ENCODE measurements at regions not wholly inside any gene's neighbourhood (a gene's known extent, or its start where the extent isn't known, plus 50 kb on each side); places are given as distances from the start of the nearest gene placed in this dataset.

GRCh38 chrX:51798701-51799100 lies 55.5 kb downstream of the GSPT2 start:
- ATAC-seq (no peak), DNase-seq (ENCODE audit: low spot score in 2 of 2) (no peak)
- H3K9me3 Mint-ChIP-seq, result no peaks in the 10 kb centered on the region
- H3K27ac Mint-ChIP-seq, result no peak overlapping the region
- peaks cover 8% of the 10 kb centered on the region for H3K36me3 Mint-ChIP-seq
- no peak overlapping the region for H3K4me3 Mint-ChIP-seq
- H3K4me1 Mint-ChIP-seq, result peaks cover 6% of the 10 kb centered on the region

DNA sequence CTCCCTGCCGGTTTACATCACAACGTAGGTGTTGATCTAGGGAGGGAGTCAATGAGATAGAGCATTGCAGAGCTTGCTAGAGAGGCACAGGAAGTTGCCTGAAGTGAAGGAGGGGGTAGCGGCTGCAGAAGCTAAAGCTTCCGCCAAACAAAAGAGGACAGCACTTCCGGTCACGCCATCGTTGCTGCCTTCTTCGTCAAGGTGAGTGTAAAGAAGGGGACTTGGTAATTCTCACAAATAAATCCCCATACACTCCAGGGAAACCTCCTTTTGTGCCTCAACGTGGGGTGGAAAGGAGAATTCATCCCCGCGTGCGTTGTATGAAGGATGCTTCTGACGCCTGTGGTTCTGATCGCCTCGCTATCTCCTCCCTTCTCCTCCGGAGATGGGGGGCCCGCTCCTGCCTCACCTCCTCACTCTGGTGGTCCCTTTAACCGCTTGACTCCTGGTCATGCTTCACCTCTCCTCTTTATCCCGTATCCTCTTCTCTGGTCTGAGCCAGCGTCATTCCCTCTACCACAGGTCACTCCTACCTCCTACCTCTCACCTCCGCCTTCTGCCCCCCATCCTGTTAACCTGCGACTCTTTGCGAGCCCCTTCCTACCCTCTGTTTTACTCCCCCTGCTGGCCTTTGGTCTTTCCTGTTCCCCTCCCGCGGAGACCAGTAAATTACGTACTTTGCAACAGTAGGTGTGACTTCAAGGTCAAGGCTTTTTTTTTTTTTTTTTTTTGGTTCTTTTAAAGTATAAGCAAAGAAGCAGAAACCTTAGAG lies 59.9 kb downstream of the GSPT2 start:
- peak; percentile 11 to 64 for DNase-seq (ENCODE audit: low spot score in 2 of 2)
- peaks cover 17% of the 10 kb centered on the region for H3K4me1 Mint-ChIP-seq
- no peaks in the 10 kb centered on the region for H3K9me3 Mint-ChIP-seq

DNA sequence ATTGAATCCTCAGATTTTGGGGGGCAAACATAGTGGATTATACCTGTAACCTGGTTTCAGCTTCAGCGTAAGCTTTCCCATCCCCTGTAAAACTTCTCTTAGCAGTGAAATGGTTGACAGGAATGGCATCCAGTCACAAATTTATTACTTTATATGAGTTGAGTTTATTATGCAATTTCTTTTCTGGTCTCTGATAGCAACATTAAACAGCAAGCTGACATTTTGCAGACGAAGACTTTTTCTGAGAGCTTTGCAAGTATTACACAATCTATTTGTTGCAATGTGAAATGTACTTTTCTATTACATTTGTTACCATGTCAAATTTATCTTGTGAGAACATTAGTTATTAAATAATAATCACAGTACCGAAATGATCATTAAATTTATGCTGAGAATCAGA lies 60.6 kb downstream of the GSPT2 start:
- DNase-seq (ENCODE audit: low spot score in 2 of 2), result no peak
- Mint-ChIP-seq H3K9me3 (no peaks in the 10 kb centered on the region), H3K4me3 (peak overlapping the region; percentile 97), H3K36me3 (peaks cover 33% of the 10 kb centered on the region), H3K27ac (peak overlapping the region; percentile 99), H3K4me1 (peaks cover 17% of the 10 kb centered on the region)
- ATAC-seq, result no peak

More for the DNA sequence above, 59.9 kb downstream of the GSPT2 start:
- Mint-ChIP-seq H3K27ac (peak overlapping the region; percentile 99), H3K36me3 (peaks cover 33% of the 10 kb centered on the region), H3K4me3 (peak overlapping the region; percentile 97)
- ATAC-seq, result peak; percentile 94

DNA sequence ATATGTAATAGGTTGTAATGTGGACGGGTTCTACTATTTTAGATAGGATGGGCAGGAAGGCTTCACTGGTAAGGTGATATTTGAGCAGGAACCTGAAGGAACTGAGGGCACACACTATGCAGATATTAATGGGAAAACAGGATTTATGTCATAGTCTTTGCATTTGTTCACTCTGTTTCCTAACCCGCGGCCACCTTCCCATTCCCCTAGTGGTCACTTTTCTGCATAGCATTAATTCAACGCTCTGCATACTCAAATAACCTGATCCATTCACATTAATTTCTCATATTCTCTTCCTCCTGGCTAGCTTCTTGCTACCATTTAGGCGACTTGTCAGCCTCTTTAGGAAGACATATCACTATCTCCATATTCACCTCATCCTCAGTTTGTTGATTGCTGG lies 61.5 kb downstream of the GSPT2 start:
- Mint-ChIP-seq H3K9me3 (no peaks in the 10 kb centered on the region), H3K4me1 (peaks cover 17% of the 10 kb centered on the region), H3K36me3 (peaks cover 33% of the 10 kb centered on the region), H3K27ac (no peak overlapping the region), H3K4me3 (no peak overlapping the region)
- ATAC-seq (no peak), DNase-seq (ENCODE audit: low spot score in 2 of 2) (no peak)

DNA sequence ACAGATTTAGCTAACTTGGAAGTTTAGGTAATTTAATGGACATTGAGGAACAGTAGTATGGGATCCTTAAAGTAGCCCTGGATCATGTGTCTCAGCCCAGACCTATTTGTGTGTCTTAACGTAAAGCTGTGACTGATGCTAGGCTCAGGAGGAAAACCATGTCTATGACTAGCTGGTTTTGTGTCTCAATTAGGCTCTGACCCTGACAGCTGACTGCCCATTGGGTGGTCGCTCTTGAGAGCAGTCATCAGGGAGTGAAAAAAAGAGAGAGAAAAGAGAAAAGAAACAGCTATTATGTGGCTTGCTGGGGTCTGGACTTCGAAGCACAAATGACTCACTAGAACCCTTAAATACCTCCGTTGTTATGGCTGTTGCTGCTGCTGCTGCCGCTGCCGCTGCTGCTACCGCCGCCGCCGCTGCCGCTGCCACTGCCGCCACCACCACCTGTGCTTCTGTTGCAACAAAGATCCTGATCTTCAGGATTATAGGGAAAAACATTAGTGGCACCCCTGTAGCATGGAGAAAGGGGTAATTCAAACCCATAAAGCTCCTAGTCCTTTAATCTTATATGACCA lies 70.7 kb downstream of the GSPT2 start:
- Mint-ChIP-seq H3K36me3 (peaks cover 7% of the 10 kb centered on the region), H3K4me1 (peaks cover 21% of the 10 kb centered on the region), H3K27ac (no peak overlapping the region), H3K4me3 (no peak overlapping the region), H3K9me3 (no peaks in the 10 kb centered on the region)
- no peak for ATAC-seq
- DNase-seq (ENCODE audit: low spot score in 2 of 2), result no peak

DNA sequence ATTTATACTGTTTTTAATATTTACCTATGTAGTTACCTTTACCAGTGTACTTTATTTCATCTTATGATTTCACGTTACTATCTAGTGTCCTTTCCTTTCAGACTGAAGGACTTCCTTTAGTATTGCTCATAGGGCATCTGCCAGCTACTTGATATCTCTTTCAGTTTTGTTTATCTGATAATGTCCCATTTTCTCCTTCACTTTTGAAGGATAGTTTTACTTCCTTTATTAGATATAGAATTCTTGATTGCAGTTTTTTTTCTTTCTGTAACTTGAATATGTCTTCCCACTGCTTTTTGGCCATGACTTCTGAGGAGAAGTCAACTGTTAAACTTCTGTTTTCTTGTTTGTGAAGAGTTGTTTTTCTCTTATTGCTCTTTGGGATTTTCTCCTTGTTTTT lies 69.4 kb upstream of the MAGED1 start:
- DNase-seq (ENCODE audit: low spot score in 2 of 2) (no peak), ATAC-seq (no peak)
- Mint-ChIP-seq H3K27ac (no peak overlapping the region), H3K36me3 (no peaks in the 10 kb centered on the region), H3K4me3 (no peak overlapping the region), H3K4me1 (peaks cover 37% of the 10 kb centered on the region), H3K9me3 (no peaks in the 10 kb centered on the region)

GRCh38 chrX:51825436-51825835 lies 68.0 kb upstream of the MAGED1 start:
- DNase-seq (ENCODE audit: low spot score in 2 of 2) (no peak), ATAC-seq (no peak)
- H3K9me3 Mint-ChIP-seq, result no peaks in the 10 kb centered on the region
- H3K27ac Mint-ChIP-seq, result no peak overlapping the region
- peaks cover 40% of the 10 kb centered on the region for H3K4me1 Mint-ChIP-seq
- no peak overlapping the region for H3K4me3 Mint-ChIP-seq
- no peaks in the 10 kb centered on the region for H3K36me3 Mint-ChIP-seq

GRCh38 chrX:51834076-51834475 lies 59.3 kb upstream of the MAGED1 start:
- Mint-ChIP-seq H3K4me3 (no peak overlapping the region), H3K4me1 (peaks cover 17% of the 10 kb centered on the region), H3K27ac (peak overlapping the region; percentile 51), H3K36me3 (peaks cover 16% of the 10 kb centered on the region), H3K9me3 (no peaks in the 10 kb centered on the region)
- ATAC-seq (no peak), DNase-seq (ENCODE audit: low spot score in 2 of 2) (no peak)

DNA sequence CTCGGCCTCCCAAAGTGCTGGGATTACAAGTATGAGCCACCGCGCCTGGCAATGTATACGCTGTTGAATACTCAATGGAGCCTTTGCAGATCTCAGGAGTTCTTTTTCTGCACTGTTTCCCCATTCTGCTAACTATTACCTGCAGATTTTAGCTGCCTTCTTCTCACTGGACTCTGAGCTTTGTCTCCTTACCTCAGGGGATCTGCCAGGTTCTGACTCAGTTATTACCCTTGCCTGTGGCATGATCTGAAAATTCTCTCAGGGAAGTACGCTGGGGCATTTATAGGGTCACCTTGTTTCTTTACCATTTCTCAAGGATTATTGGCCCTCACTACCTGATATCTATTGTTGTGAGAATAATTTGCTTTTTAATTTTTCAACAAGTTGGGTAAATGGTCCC lies 56.6 kb upstream of the MAGED1 start:
- peaks cover 12% of the 10 kb centered on the region for H3K4me1 Mint-ChIP-seq
- H3K4me3 Mint-ChIP-seq, result no peak overlapping the region
- no peak for DNase-seq (ENCODE audit: low spot score in 2 of 2)
- no peaks in the 10 kb centered on the region for H3K9me3 Mint-ChIP-seq
- peaks cover 16% of the 10 kb centered on the region for H3K36me3 Mint-ChIP-seq
- no peak overlapping the region for H3K27ac Mint-ChIP-seq
- ATAC-seq, result no peak

GRCh38 chrX:51837451-51837850 lies 56.0 kb upstream of the MAGED1 start:
- no peak overlapping the region for H3K4me3 Mint-ChIP-seq
- no peak for ATAC-seq
- DNase-seq (ENCODE audit: low spot score in 2 of 2), result no peak
- H3K9me3 Mint-ChIP-seq, result no peaks in the 10 kb centered on the region
- H3K36me3 Mint-ChIP-seq, result peaks cover 16% of the 10 kb centered on the region
- no peak overlapping the region for H3K27ac Mint-ChIP-seq
- H3K4me1 Mint-ChIP-seq, result peaks cover 8% of the 10 kb centered on the region

DNA sequence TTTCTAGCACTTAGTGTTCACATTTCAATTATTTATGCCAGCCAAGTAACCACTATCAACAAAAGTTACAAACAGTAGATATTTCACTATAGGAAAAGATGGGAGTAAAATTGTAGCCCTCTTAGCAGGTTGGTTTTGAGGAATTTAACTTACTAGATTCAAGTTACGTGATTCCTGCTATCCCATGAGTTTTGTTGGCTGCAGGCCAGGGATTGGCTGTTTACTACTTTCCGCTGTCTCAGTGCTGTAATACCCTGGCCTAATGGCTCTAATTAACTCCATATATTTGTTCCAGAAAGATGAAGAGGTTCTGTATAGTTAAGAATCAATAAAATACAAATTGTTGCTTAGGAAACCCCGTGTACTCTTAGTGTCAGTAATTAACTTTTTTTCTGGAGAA lies 55.5 kb upstream of the MAGED1 start:
- Mint-ChIP-seq H3K27ac (no peak overlapping the region), H3K9me3 (no peaks in the 10 kb centered on the region), H3K4me1 (peaks cover 6% of the 10 kb centered on the region), H3K36me3 (peaks cover 16% of the 10 kb centered on the region), H3K4me3 (no peak overlapping the region)
- no peak for ATAC-seq
- no peak for DNase-seq (ENCODE audit: low spot score in 2 of 2)
